Fibroblast of lung (primary cell): ENCODE measurements at regions not wholly inside any gene's neighbourhood (a gene's known extent, or its start where the extent isn't known, plus 50 kb on each side); places are given as distances from the start of the nearest gene placed in this dataset.

Experiments used
- DNase-seq, 2 donors: peaks; one replicate each; pipeline versions ENCODE4 v3.0.0 to v3.0.0-alpha.2; 2010; ENCODE audit warnings: low read depth in 2 of 2
- H2AFZ ChIP-seq: 2 replicates; pipeline ENCODE4 v1.5.1; 2012; ENCODE audit warnings: low read length, control low read depth, inconsistent platforms
- H3K27ac ChIP-seq: 2 replicates; pipeline ENCODE4 v1.5.1; 2011; ENCODE audit warnings: low read length, control low read depth; ENCODE audit not compliant: insufficient read depth
- H3K27me3 ChIP-seq: 2 replicates; pipeline ENCODE4 v1.5.1; 2011; ENCODE audit warnings: mild to moderate bottlenecking, low read length; ENCODE audit not compliant: control insufficient read depth, insufficient read depth
- H3K36me3 ChIP-seq: 2 replicates; pipeline ENCODE4 v1.5.1; 2011; ENCODE audit warnings: low read length; ENCODE audit not compliant: control insufficient read depth, insufficient read depth
- H3K4me1 ChIP-seq: 2 replicates; pipeline ENCODE4 v1.5.1; 2011; ENCODE audit warnings: low read length; ENCODE audit not compliant: control insufficient read depth, insufficient read depth; ENCODE audit errors: extremely low read depth
- H3K4me2 ChIP-seq: 2 replicates; pipeline ENCODE4 v1.5.1; 2011; ENCODE audit warnings: low read length, control low read depth; ENCODE audit not compliant: insufficient read depth; ENCODE audit errors: extremely low read depth
- H3K4me3 ChIP-seq, 4 experiments: fragments of 200-600 bp in 1 of 4; sonication (generic) in 1 of 4; replicated peaks in 1 of 4; 2 replicates each; pipeline ENCODE4 v1.5.1; 2011 to 2016; ENCODE audit warnings: low read length in 4 of 4, low read depth in 3 of 4, mild to moderate bottlenecking in 3 of 4, control low read depth in 2 of 4, inconsistent platforms in 1 of 4, mixed read lengths in 1 of 4; ENCODE audit not compliant: insufficient read depth in 1 of 4; ENCODE audit errors: control extremely low read depth in 1 of 4
- H3K79me2 ChIP-seq: 2 replicates; pipeline ENCODE4 v1.5.1; 2012; ENCODE audit warnings: mild to moderate bottlenecking, low read length, inconsistent platforms; ENCODE audit not compliant: control insufficient read depth, insufficient read depth
- H3K9ac ChIP-seq: 2 replicates; pipeline ENCODE4 v1.5.1; 2011; ENCODE audit warnings: mild to moderate bottlenecking, low read length, control low read depth; ENCODE audit not compliant: insufficient read depth
- H3K9me3 ChIP-seq: 2 replicates; pipeline ENCODE4 v1.5.1; 2012; ENCODE audit warnings: low read depth, low read length; ENCODE audit not compliant: control insufficient read depth, insufficient read depth
- H4K20me1 ChIP-seq: 2 replicates; pipeline ENCODE4 v1.5.1; 2011; ENCODE audit warnings: low read length; ENCODE audit not compliant: control insufficient read depth, insufficient read depth; ENCODE audit errors: extremely low read depth
- EZH2 ChIP-seq: IDR thresholded peaks from 2 replicates; pipeline ENCODE4 v1.5.1; 2012; ENCODE audit warnings: low read length, control low read depth, mild to moderate bottlenecking; ENCODE audit errors: missing control alignments
- TF ChIP-seq, protein P1 (sequence below), 2 donors: IDR thresholded peaks in 1 of 2; conservative IDR thresholded peaks in 1 of 2; 1 replicate in 1 of 2; 2 replicates in 1 of 2; pipeline ENCODE4 v1.5.1; 2011 to 2012; ENCODE audit warnings: low read length in 2 of 2, control low read depth in 1 of 2, inconsistent platforms in 1 of 2, low read depth in 1 of 2, mild to moderate bottlenecking in 1 of 2

DNA sequence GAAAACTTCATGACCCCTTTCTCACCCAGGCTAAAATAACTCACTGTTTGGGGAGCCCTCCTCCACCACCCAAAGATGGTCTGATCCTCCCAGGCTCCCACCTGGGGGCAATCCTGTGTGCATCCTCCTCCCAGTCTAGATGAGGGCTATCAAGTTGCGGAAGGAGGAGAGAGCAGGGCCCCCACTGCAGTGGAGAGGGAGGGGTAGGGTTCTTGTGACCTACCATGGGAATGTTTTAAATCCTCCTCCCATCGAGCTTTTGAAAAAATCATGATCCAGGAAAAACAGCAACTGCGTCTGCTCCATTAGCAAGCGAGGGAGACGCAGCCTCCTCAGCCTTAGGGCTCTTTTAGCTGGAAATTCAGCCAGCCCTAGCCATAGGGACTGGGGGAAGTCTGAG lies 80.0 kb downstream of the NAV1 start:
- Histone ChIP-seq H2AFZ (no peak overlapping the region), H3K4me3 (no peak overlapping the region), H3K27ac (no peak overlapping the region), H3K79me2 (no peaks in the 10 kb centered on the region), H3K9me3 (no peaks in the 10 kb centered on the region), H3K9ac (no peak overlapping the region), H3K4me2 (no peak overlapping the region), H3K36me3 (peaks cover 2% of the 10 kb centered on the region), H3K4me1 (peaks cover 2% of the 10 kb centered on the region), H3K27me3 (no peaks in the 10 kb centered on the region), H4K20me1 (no peaks in the 10 kb centered on the region)
- DNase-seq, result no peak
- TF ChIP-seq, protein P1, sequence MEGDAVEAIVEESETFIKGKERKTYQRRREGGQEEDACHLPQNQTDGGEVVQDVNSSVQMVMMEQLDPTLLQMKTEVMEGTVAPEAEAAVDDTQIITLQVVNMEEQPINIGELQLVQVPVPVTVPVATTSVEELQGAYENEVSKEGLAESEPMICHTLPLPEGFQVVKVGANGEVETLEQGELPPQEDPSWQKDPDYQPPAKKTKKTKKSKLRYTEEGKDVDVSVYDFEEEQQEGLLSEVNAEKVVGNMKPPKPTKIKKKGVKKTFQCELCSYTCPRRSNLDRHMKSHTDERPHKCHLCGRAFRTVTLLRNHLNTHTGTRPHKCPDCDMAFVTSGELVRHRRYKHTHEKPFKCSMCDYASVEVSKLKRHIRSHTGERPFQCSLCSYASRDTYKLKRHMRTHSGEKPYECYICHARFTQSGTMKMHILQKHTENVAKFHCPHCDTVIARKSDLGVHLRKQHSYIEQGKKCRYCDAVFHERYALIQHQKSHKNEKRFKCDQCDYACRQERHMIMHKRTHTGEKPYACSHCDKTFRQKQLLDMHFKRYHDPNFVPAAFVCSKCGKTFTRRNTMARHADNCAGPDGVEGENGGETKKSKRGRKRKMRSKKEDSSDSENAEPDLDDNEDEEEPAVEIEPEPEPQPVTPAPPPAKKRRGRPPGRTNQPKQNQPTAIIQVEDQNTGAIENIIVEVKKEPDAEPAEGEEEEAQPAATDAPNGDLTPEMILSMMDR (conservative IDR thresholded peaks at IDR 0.05 in 1 of 2, IDR thresholded peaks at IDR 0.05 in 1 of 2; ENCODE audit: low read depth in 1 of 2, low read length in 2 of 2), result no peak
- no peak for TF ChIP-seq EZH2

DNA sequence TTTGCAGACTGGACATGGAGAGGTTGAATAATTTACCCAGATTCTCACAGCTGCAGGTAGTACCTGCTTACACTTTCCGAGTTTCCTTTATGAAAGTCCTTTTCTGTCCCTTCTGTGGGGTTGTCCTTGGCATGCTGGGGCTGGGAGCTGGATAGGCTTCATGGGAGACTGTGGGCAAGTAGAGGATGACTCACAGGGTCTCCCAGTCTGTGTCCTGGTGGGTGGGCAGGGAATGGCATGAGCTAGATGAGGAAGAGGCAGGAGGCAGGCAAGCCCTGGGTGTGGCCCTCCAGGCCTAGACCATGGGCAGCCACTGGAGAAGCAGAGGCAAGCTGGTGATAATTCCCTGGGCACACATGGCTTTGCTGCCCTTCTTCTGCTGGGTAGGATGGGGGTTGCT lies 80.6 kb downstream of the NAV1 start:
- no peaks in the 10 kb centered on the region for H3K27me3 ChIP-seq
- peaks cover under 1% of the 10 kb centered on the region for H3K4me1 ChIP-seq
- no peaks in the 10 kb centered on the region for H4K20me1 ChIP-seq
- no peak overlapping the region for H2AFZ ChIP-seq
- no peak for DNase-seq
- H3K4me3 ChIP-seq, result no peak overlapping the region
- peaks cover 2% of the 10 kb centered on the region for H3K36me3 ChIP-seq
- no peak overlapping the region for H3K4me2 ChIP-seq
- TF ChIP-seq, protein P1 (conservative IDR thresholded peaks at IDR 0.05 in 1 of 2, IDR thresholded peaks at IDR 0.05 in 1 of 2; ENCODE audit: low read depth in 1 of 2, low read length in 2 of 2), result no peak
- TF ChIP-seq EZH2, result no peak
- no peaks in the 10 kb centered on the region for H3K79me2 ChIP-seq
- H3K9me3 ChIP-seq, result no peaks in the 10 kb centered on the region
- no peak overlapping the region for H3K9ac ChIP-seq
- no peak overlapping the region for H3K27ac ChIP-seq

DNA sequence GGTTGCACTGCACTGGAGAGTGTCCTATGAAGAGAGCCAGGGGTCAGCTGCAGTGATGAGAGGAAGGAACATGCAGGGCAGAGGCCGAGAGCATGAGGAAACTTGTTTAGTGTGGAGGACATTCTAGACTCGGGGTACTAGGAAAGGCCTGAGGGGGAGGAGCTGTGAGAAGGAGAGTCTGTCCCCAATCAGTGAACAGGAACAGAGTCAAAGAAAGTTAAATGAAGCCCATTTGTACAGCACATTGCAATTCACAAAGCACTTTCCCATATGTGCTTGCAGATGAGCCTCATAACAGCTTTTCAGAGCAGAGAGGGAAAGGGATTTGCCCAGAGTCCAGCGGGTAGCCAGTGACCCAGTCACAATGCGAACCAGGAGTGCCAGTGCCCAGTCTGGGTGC lies 83.4 kb downstream of the NAV1 start:
- no peaks in the 10 kb centered on the region for H3K36me3 ChIP-seq
- no peak for TF ChIP-seq EZH2
- TF ChIP-seq, protein P1 (conservative IDR thresholded peaks at IDR 0.05 in 1 of 2, IDR thresholded peaks at IDR 0.05 in 1 of 2; ENCODE audit: low read depth in 1 of 2, low read length in 2 of 2), result no peak
- H3K9me3 ChIP-seq, result no peaks in the 10 kb centered on the region
- H3K9ac ChIP-seq, result no peak overlapping the region
- no peak overlapping the region for H2AFZ ChIP-seq
- DNase-seq, result no peak
- H3K4me1 ChIP-seq, result peaks cover 19% of the 10 kb centered on the region
- no peak overlapping the region for H3K27ac ChIP-seq
- no peak overlapping the region for H3K4me2 ChIP-seq
- no peaks in the 10 kb centered on the region for H3K79me2 ChIP-seq
- no peaks in the 10 kb centered on the region for H4K20me1 ChIP-seq
- H3K27me3 ChIP-seq, result no peaks in the 10 kb centered on the region
- H3K4me3 ChIP-seq, result no peak overlapping the region
